Testis (tissue), 2 donors: ENCODE measurements at regions not wholly inside any gene's neighbourhood (a gene's known extent, or its start where the extent isn't known, plus 50 kb on each side); places are given as distances from the start of the nearest gene placed in this dataset.

Experiments used
- DNase-seq: peaks from one replicate; pipeline ENCODE4 v3.0.0-alpha.2; 2019
- H3K27ac ChIP-seq, 2 donors: fragments of 200-600 bp; sonication (generic); one replicate each; pipeline ENCODE4 v1.5.1; 2019
- H3K27me3 ChIP-seq: fragments of 200-600 bp; sonication (generic); one replicate; pipeline ENCODE4 v1.5.1; 2019
- H3K36me3 ChIP-seq: fragments of 200-600 bp; sonication (generic); one replicate; pipeline ENCODE4 v1.5.1; 2017; ENCODE audit warnings: low read depth; ENCODE audit errors: missing control alignments
- H3K4me1 ChIP-seq: fragments of 200-600 bp; sonication (generic); one replicate; pipeline ENCODE4 v1.5.1; 2019
- H3K4me3 ChIP-seq, 2 donors: fragments of 200-600 bp; sonication (generic); one replicate each; pipeline ENCODE4 v1.5.1; 2017 to 2019
- H3K9me3 ChIP-seq: fragments of 200-600 bp; sonication (generic); one replicate; pipeline ENCODE4 v1.5.1; 2017
- POLR2A ChIP-seq: fragments of 450-650 bp; IDR thresholded peaks from one replicate; pipeline ENCODE4 v1.6.1; 2017; ENCODE audit warnings: antibody characterized with exemption, mild to moderate bottlenecking, moderate library complexity
- WGBS, 2 donors: methylation state at CpG; one replicate each; pipeline ENCODE4 v1.1.5; 2018; 5-methylcytosine and 5-hydroxymethylcytosine counted together
- intact Hi-C: fragments of 100-400 bp; cut with DNase I; formaldehyde crosslinking; loops from one replicate; pipeline ENCODE4 v1.15.1; 2023; ENCODE audit warnings: low total_unique reads
- TF ChIP-seq, protein P1 (sequence below), 3 experiments: fragments of 450-650 bp in 2 of 3; fragments of 200-600 bp in 1 of 3; sonication (generic) in 1 of 3; IDR thresholded peaks; one replicate each; pipeline ENCODE4 v1.5.1; 2016 to 2019; ENCODE audit warnings: antibody characterized with exemption in 3 of 3, mild to moderate bottlenecking in 2 of 3, moderate library complexity in 1 of 3

DNA sequence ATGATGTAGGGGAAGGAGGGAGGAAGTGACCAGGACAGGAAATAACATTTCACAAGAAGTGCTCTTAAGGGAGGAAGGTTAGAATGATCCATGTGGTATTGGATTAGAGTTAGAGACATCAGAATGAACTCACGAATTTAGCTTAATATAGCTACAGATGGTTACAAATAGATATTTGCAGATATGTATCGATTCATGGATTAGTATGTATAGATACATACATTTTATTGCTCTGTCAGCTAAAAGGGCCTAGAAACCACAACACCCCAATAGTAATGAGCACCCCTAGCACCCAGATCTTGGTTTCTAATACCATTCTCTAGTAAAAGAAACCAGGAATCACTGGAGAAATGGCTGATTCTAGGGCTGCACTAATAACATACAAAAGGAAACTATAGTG lies 59.6 kb upstream of the LTBP1 start:
- H3K36me3 ChIP-seq: no peaks in the 10 kb centered on the region
- no peaks in the 10 kb centered on the region for H3K4me1 ChIP-seq
- intact Hi-C loops: no loop called here
- no peak overlapping the region for H3K27ac ChIP-seq
- H3K27me3 ChIP-seq: no peaks in the 10 kb centered on the region
- TF ChIP-seq, protein P1, sequence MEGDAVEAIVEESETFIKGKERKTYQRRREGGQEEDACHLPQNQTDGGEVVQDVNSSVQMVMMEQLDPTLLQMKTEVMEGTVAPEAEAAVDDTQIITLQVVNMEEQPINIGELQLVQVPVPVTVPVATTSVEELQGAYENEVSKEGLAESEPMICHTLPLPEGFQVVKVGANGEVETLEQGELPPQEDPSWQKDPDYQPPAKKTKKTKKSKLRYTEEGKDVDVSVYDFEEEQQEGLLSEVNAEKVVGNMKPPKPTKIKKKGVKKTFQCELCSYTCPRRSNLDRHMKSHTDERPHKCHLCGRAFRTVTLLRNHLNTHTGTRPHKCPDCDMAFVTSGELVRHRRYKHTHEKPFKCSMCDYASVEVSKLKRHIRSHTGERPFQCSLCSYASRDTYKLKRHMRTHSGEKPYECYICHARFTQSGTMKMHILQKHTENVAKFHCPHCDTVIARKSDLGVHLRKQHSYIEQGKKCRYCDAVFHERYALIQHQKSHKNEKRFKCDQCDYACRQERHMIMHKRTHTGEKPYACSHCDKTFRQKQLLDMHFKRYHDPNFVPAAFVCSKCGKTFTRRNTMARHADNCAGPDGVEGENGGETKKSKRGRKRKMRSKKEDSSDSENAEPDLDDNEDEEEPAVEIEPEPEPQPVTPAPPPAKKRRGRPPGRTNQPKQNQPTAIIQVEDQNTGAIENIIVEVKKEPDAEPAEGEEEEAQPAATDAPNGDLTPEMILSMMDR (IDR thresholded peaks at IDR 0.05): no peak
- no peak for TF ChIP-seq POLR2A
- no peak overlapping the region for H3K4me3 ChIP-seq
- no peaks in the 10 kb centered on the region for H3K9me3 ChIP-seq
- no peak for DNase-seq
- 73 to 89% methylated on average over 2 of the region's 2 CpGs for WGBS, 2 donors

DNA sequence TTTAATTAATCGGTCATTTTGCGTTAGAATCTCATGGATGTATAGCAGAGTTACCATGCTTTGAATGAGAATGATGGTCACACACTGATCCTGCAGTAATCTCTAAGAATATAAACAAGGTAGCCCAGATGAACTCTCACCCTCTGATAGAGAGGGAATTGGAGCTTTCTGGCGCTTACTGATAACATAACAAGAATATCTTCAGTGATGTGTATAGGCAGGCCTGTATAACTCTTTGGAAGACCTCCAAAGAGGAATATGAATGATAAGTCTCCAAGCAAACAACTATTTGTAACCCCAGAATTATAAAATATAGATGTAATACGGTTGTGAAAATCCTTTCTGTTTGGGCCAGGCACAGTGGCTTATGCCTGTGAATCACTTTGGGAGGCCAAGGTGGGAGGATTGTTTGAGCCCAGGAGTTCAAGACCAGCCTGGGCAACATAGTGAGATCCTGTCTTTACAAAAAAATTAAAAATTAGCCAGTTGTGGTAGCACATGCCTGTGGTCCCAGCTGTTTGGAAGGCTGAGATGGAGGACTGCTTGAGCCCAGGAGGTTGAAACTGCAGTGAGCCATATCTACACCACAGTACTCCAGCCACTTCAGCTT lies 52.5 kb upstream of the LTBP1 start:
- no peaks in the 10 kb centered on the region for H3K9me3 ChIP-seq
- no peak overlapping the region for H3K4me3 ChIP-seq
- no peak overlapping the region for H3K27ac ChIP-seq
- H3K36me3 ChIP-seq: no peaks in the 10 kb centered on the region
- TF ChIP-seq, protein P1 (IDR thresholded peaks at IDR 0.05): no peak
- no peak for TF ChIP-seq POLR2A
- H3K4me1 ChIP-seq: no peaks in the 10 kb centered on the region
- intact Hi-C loops: no loop called here
- no peak for DNase-seq
- 55 to 65% methylated on average over 4 of the region's 4 CpGs for WGBS, 2 donors
- H3K27me3 ChIP-seq: no peaks in the 10 kb centered on the region

DNA sequence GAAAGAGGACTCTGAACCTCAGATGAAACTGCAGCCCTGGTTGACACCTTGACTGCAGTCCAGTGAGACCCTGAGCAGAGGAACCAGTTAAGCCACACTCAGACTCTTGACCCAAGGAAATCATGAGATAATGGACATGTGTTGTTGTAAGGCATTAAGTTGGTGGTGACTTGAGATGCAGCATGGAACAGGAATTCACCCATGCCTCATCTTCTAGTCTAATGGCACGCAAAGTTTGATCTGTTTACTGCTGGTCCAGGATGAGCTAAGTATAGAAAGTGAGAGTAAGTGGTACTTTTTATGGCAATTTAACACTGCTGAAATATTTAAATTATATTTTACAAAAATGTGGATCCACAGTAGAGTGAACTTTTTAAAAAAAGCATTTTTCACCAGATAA lies 51.3 kb upstream of the LTBP1 start:
- Histone ChIP-seq H3K4me1 (no peaks in the 10 kb centered on the region), H3K36me3 (no peaks in the 10 kb centered on the region), H3K27me3 (no peaks in the 10 kb centered on the region), H3K9me3 (no peaks in the 10 kb centered on the region), H3K4me3 (no peak overlapping the region), H3K27ac (no peak overlapping the region)
- no peak for DNase-seq
- intact Hi-C loops: no loop called here
- no peak for TF ChIP-seq POLR2A
- TF ChIP-seq, protein P1 (IDR thresholded peaks at IDR 0.05): no peak
- 64 to 84% methylated on average over 1 of the region's 1 CpG for WGBS, 2 donors
